Gastrocnemius medialis (tissue), 4 donors: ENCODE measurements at regions not wholly inside any gene's neighbourhood (a gene's known extent, or its start where the extent isn't known, plus 50 kb on each side); places are given as distances from the start of the nearest gene placed in this dataset.

Source experiments
- POLR2A ChIP-seq, 2 donors: fragments of 450-650 bp; IDR thresholded peaks; one replicate each; pipeline ENCODE4 v1.6.1; 2017; ENCODE audit warnings: antibody characterized with exemption in 2 of 2, mild to moderate bottlenecking in 2 of 2, moderate library complexity in 2 of 2
- TF ChIP-seq, protein P1 (sequence below), 5 experiments: fragments of 450-650 bp in 3 of 5; fragments of 200-600 bp in 2 of 5; sonication (generic) in 2 of 5; IDR thresholded peaks in 4 of 5; conservative IDR thresholded peaks in 1 of 5; 1 replicate in 4 of 5; 2 replicates in 1 of 5; pipeline ENCODE4 v1.5.1; 2016 to 2019; ENCODE audit warnings: antibody characterized with exemption in 5 of 5, mild to moderate bottlenecking in 3 of 5, moderate library complexity in 3 of 5

DNA sequence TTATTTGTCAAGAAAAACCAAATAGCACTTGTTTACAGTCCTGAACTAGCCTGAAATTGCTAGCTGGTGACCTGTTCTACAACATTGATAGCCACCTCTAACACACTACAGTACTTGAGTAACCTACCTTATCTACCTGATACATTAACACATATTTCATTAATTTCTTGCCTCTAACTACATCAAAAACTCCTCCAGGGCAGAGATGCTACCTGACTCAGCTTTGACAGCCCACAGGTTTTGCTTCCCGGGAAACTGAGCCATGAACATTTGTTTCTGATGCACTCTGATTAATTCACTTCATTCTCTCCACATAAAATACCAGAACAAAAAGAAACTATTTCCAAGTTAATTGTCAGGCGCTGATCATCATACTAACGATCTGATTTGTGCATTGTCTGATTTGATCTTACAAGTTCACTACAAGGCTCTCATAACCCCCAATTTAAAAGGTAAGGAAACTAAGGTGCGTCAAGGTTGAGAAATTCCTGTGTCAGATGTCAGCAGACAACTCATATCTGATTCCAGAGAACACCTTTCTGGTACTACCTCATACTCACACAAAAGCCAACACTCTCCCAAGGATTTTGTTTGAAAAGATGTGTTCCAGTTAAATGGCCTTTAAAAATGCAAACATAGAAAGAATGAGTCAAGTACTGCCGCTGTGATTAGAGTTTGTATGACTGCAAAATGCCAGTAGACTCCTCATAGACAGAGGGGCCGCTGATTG is 768.7 kb downstream of the BCL11B start:
- TF ChIP-seq, protein P1, sequence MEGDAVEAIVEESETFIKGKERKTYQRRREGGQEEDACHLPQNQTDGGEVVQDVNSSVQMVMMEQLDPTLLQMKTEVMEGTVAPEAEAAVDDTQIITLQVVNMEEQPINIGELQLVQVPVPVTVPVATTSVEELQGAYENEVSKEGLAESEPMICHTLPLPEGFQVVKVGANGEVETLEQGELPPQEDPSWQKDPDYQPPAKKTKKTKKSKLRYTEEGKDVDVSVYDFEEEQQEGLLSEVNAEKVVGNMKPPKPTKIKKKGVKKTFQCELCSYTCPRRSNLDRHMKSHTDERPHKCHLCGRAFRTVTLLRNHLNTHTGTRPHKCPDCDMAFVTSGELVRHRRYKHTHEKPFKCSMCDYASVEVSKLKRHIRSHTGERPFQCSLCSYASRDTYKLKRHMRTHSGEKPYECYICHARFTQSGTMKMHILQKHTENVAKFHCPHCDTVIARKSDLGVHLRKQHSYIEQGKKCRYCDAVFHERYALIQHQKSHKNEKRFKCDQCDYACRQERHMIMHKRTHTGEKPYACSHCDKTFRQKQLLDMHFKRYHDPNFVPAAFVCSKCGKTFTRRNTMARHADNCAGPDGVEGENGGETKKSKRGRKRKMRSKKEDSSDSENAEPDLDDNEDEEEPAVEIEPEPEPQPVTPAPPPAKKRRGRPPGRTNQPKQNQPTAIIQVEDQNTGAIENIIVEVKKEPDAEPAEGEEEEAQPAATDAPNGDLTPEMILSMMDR (IDR thresholded peaks at IDR 0.05 in 4 of 5, conservative IDR thresholded peaks at IDR 0.05 in 1 of 5), result no peak
- no peak for TF ChIP-seq POLR2A (IDR thresholded peaks at IDR 0.05)
